Inferior parietal cortex (tissue), 1 donor: ENCODE measurements at regions not wholly inside any gene's neighbourhood (a gene's known extent, or its start where the extent isn't known, plus 50 kb on each side); places are given as distances from the start of the nearest gene placed in this dataset.

ENCODE experiments used
- DNase-seq: peaks from one replicate; pipeline ENCODE4 v3.0.0-alpha.2; 2016; ENCODE audit errors: extremely low spot score

- no peak for DNase-seq
Measured at GRCh38 chr1:34606504-34606903, 148.3 kb upstream of the GJB5 start.

GRCh38 chr1:34610063-34610462, 144.8 kb upstream of the GJB5 start:
- no peak for DNase-seq

GRCh38 chr1:34611571-34611970, 143.3 kb upstream of the GJB5 start:
- no peak for DNase-seq

GRCh38 chr1:34612091-34612827, 142.6 kb upstream of the GJB5 start:
- DNase-seq: no peak

GRCh38 chr1:34617321-34618118, 137.3 kb upstream of the GJB5 start:
- DNase-seq: no peak

- DNase-seq: no peak
Measured at GRCh38 chr1:34618381-34618780, 136.5 kb upstream of the GJB5 start.

- DNase-seq: no peak
Measured at GRCh38 chr1:34619256-34619655, 135.6 kb upstream of the GJB5 start.

- no peak for DNase-seq
Measured at GRCh38 chr1:34621916-34622315, 132.9 kb upstream of the GJB5 start.

- no peak for DNase-seq
Measured at GRCh38 chr1:34625521-34626015, 129.3 kb upstream of the GJB5 start.

GRCh38 chr1:34627465-34628240, 127.2 kb upstream of the GJB5 start:
- no peak for DNase-seq

GRCh38 chr1:34631126-34631525, 123.7 kb upstream of the GJB5 start:
- DNase-seq: no peak

GRCh38 chr1:34639701-34640100, 115.1 kb upstream of the GJB5 start:
- no peak for DNase-seq

GRCh38 chr1:34640654-34641401, 114.0 kb upstream of the GJB5 start:
- no peak for DNase-seq

GRCh38 chr1:34642679-34643078, 112.2 kb upstream of the GJB5 start:
- no peak for DNase-seq

- DNase-seq: no peak
Measured at GRCh38 chr1:34645109-34645688, 109.6 kb upstream of the GJB5 start.

GRCh38 chr1:34645919-34646318, 108.9 kb upstream of the GJB5 start:
- DNase-seq: no peak

GRCh38 chr1:34648501-34648900, 106.3 kb upstream of the GJB5 start:
- DNase-seq: no peak

GRCh38 chr1:34650090-34650489, 104.8 kb upstream of the GJB5 start:
- no peak for DNase-seq

GRCh38 chr1:34650800-34651199, 104.0 kb upstream of the GJB5 start:
- DNase-seq: no peak

- no peak for DNase-seq
Measured at GRCh38 chr1:34653110-34653509, 101.7 kb upstream of the GJB5 start.

GRCh38 chr1:34655206-34655874, 99.5 kb upstream of the GJB5 start:
- no peak for DNase-seq
